HG03520 (cell line): ENCODE measurements at regions not wholly inside any gene's neighbourhood (a gene's known extent, or its start where the extent isn't known, plus 50 kb on each side); places are given as distances from the start of the nearest gene placed in this dataset.

Source experiments
- ATAC-seq: cut with Tn5 transposase; IDR thresholded peaks from one replicate; pipeline ENCODE4 v1.9.1; 2021; ENCODE audit warnings: mild to moderate bottlenecking, moderate library complexity; ENCODE audit not compliant: unreplicated experiment

GRCh38 chr1:218967254-218967653, 206.4 kb upstream of the LYPLAL1 start:
- no peak for ATAC-seq

DNA sequence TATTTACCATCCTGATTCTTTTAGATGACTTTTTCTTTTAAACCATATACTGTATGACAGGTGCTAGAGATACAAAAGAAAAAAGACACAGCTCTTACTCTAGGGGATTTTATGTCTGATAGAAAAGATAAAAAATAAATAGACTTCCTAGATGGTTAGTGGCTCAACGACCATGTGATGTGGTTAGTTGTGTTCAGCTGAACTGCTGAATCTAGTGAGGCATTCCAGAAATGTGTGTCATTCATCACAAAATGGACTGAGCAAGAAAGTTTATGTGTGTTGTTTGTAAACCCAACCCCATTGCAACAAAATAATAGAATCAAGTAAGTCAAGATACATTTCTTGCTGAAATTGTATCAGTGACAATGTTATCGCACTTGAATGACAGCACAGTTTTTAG, 205.8 kb upstream of the LYPLAL1 start:
- no peak for ATAC-seq

DNA sequence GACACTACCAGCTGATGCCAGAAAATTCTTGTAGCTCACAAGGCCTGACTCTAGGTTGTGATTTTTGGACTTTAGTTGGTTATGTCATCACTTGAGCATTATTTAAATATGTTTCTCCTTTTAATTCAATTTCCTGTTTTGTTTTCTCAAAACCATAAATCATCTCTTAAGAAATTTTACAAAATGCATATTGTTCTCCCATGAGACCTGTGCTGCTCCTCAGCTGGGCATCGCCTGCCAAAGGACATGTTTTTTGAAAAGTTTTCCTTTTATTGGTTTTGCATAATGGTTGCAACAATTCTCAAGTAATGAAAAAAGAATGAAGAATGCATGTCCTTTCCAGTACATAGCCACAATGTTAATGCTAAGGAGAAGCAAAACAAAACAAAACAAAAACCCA, 204.7 kb upstream of the LYPLAL1 start:
- ATAC-seq = no peak

- no peak for ATAC-seq
Observed at GRCh38 chr1:218970397-218970990, 203.2 kb upstream of the LYPLAL1 start.

DNA sequence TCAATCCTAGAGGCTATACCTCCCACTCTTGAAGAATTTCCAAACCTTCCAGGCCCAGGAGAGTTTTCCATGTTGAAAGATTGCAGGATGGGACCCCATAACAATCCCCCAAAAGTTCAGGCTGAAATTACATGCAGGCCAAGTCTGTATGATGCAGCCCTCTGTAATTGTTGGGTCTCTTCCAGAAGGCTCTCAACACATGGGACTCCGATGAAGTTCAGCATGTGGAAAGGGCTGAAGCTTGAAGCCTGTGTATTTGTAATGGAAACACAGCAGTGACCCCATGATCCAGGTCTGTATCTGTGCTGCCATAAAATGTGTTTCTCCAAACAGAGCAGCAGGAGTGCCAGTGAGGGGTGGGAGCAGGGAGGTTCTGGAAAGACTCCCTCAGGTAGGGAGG, 202.5 kb upstream of the LYPLAL1 start:
- no peak for ATAC-seq

- ATAC-seq = no peak
Observed at GRCh38 chr1:218980881-218981280, 192.8 kb upstream of the LYPLAL1 start.

DNA sequence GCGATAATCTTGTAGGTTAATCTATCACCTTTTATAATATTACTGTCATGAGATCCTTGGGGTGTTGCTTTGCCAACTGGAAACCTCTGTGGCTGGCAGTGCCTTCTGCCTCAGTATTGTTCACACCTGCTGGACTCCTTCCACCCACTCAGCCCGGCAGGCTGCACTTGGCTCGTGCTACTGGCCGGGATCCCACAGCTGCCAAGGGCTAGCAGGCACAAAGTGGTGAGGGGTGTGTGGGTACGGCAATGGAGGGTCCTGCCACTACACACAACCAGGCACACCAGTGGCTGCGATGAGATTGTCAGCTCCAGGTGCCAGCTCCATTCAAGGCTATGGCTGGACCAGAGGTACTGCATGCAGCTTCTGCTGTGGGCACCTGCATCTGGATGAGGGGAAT, 191.2 kb upstream of the LYPLAL1 start:
- ATAC-seq = no peak

- no peak for ATAC-seq
Observed at GRCh38 chr1:218983433-218983832, 190.2 kb upstream of the LYPLAL1 start.

GRCh38 chr1:218983848-218984247, 189.8 kb upstream of the LYPLAL1 start:
- ATAC-seq = no peak

- ATAC-seq = no peak
Observed at GRCh38 chr1:218985424-218985984, 188.2 kb upstream of the LYPLAL1 start.

DNA sequence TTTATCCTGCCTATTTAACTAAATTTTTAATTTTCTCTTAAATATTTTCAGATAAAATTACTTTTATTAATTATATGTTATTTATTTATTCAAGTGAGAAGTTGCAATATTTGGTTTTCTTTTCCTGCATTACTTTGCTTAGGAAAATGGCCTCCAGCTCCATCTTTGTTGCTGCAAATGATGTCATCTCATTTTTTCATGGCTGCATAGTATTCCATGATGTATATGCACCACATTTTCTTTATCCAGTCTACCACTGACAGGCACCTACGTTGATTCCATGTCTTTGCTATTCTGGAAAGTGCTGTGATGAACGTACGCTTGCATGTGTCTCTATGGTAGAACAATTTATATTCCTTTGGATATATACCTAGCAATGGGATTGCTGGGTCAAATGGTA, 186.9 kb upstream of the LYPLAL1 start:
- no peak for ATAC-seq

DNA sequence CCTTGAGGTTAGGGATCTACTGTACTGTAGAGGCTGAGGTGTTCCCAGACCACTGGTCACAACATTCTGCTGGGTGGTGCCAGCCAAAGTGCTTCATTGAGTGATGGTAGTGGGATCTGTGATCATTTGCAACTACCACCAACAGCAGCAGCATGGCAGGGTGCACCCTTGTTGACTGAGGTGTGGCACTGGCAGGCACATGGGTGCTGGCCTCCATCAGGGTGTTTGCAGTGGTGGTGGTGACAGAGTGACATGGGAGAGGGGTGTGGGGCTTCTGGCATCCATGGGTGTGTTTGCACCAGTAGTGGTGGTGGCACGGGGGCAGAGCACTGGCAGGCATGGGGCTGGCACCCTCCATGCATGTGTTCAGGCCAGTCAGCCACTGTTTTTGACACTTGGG, 183.7 kb upstream of the LYPLAL1 start:
- no peak for ATAC-seq

- no peak for ATAC-seq
Observed at GRCh38 chr1:218991089-218991488, 182.6 kb upstream of the LYPLAL1 start.

GRCh38 chr1:218994615-218995014, 179.1 kb upstream of the LYPLAL1 start:
- no peak for ATAC-seq

GRCh38 chr1:218995091-218995665, 178.5 kb upstream of the LYPLAL1 start:
- no peak for ATAC-seq

DNA sequence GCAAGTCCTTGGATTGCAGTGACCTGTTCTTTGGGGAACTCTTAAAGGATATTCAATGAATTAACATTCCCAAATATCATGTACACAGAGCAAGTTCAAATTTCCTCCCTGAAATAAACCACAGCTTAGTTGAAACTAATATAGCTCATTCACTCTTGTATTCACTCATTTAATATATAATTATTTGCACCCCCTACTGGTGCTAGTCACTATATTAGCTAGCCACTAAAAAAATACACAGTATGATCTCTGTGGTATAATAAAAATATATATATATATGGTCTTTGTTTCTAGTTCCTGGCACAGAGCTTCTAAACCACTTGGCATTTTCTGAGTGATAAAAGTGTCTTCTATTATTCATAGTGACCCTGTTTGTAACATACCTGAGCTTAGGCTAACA, 177.3 kb upstream of the LYPLAL1 start:
- ATAC-seq = no peak

GRCh38 chr1:219000005-219000404, 173.7 kb upstream of the LYPLAL1 start:
- ATAC-seq = no peak

- ATAC-seq = no peak
Observed at GRCh38 chr1:219000631-219001030, 173.0 kb upstream of the LYPLAL1 start.

DNA sequence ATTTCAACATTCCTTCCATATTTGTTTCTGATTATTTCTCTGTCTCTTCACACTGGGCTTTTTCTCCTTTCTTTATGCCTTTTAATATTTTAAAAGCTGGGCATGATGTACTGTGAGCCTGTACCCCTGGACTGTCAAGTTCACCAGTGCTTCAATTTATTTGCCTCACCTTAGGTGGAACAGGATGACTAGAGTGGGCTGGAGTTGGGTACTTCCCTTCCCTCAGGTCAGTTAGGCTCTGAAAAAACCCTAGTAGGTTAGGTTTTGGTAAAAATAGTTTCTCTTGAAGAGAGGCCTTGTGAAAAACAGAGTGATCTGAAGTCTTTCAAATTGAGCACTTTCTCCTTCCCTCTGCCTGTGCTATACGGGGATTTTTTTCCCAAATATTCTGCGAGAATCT, 163.0 kb upstream of the LYPLAL1 start:
- no peak for ATAC-seq

GRCh38 chr1:219020386-219020785, 153.3 kb upstream of the LYPLAL1 start:
- ATAC-seq = no peak

DNA sequence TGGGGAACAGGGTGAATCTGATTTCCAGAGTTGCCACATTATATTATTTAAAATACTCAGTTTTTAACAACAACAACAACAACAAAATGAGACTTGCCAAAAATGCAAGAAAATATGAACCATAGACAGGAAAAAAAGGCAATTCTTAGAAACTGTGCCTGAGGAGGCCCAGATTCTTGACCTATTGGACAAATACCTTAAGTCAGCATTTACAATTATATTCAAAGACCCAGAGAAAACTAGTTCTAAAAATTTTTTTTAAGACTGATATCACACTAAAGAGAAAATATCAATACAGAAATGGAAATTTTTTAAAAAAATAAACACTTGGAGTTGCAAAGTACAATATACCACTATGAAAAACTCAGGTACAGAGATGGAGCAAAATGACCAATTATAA, 152.8 kb upstream of the LYPLAL1 start:
- ATAC-seq = no peak

DNA sequence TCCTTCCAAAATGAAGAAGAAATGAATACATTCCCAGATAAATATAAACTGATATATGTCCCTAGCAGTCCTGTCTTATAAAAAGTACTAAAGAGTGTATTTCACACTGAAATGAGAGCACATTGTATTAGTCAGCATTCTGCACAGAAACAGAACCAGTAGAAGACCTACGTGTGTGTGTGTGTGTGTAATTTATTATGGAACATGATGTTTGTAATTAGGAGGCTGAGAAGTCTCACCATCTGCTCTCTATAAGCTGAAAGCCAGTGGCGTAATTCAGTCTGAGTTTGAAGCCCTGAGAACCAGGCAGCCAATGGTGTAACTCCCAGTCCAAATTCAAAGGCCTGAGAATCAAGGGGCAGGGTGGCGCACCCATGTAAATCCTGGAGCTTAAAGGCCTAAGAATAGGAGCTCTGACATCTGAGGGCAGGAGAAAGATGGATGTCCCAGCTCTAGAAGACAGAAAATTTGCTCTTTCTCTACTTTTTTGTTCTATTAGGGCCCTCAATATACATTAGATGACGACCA, 146.5 kb upstream of the LYPLAL1 start:
- no peak for ATAC-seq

GRCh38 chr1:219031809-219032208, 141.9 kb upstream of the LYPLAL1 start:
- no peak for ATAC-seq
